Osteocyte (in vitro differentiated cells): ENCODE measurements at regions not wholly inside any gene's neighbourhood (a gene's known extent, or its start where the extent isn't known, plus 50 kb on each side); places are given as distances from the start of the nearest gene placed in this dataset.
A peak's percentile ranks its signal among the peaks of the same experiment; 100 is the strongest.

Experiments
- DNase-seq: peaks from one replicate; pipeline ENCODE4 v3.0.0; 2021; ENCODE audit warnings: mixed read lengths; ENCODE audit not compliant: unreplicated experiment; ENCODE audit errors: extremely low spot score
- H3K27ac Mint-ChIP-seq: one replicate; pipeline ENCODE4 v1.8.0; 2021; ENCODE audit warnings: mild to moderate bottlenecking, mixed read lengths; ENCODE audit not compliant: unreplicated experiment
- H3K27me3 Mint-ChIP-seq: one replicate; pipeline ENCODE4 v1.8.0; 2021; ENCODE audit warnings: mixed read lengths; ENCODE audit not compliant: unreplicated experiment
- H3K36me3 Mint-ChIP-seq: one replicate; pipeline ENCODE4 v1.8.0; 2021; ENCODE audit warnings: mixed read lengths; ENCODE audit not compliant: unreplicated experiment
- H3K4me1 Mint-ChIP-seq: one replicate; pipeline ENCODE4 v1.8.0; 2021; ENCODE audit warnings: mixed read lengths; ENCODE audit not compliant: unreplicated experiment
- H3K4me3 Mint-ChIP-seq: one replicate; pipeline ENCODE4 v1.8.0; 2021; ENCODE audit warnings: mild to moderate bottlenecking, moderate library complexity, mixed read lengths; ENCODE audit not compliant: unreplicated experiment
- H3K9me3 Mint-ChIP-seq: one replicate; pipeline ENCODE4 v1.8.0; 2021; ENCODE audit warnings: mixed read lengths; ENCODE audit not compliant: unreplicated experiment
- CTCF ChIP-seq: fragments of 200-600 bp; sonication (generic); IDR thresholded peaks from 2 replicates; pipeline ENCODE4 v1.5.0; 2021; ENCODE audit warnings: antibody characterized with exemption, mild to moderate bottlenecking, moderate library complexity

- Mint-ChIP-seq H3K4me3 (no peak overlapping the region), H3K9me3 (peaks cover 25% of the 10 kb centered on the region), H3K4me1 (peaks cover 11% of the 10 kb centered on the region), H3K27ac (no peak overlapping the region), H3K36me3 (peaks cover 5% of the 10 kb centered on the region), H3K27me3 (no peaks in the 10 kb centered on the region)
- no peak for DNase-seq
- TF ChIP-seq CTCF = no peak
Measured at GRCh38 chr3:162994165-162994564, 1497.6 kb downstream of the OTOL1 start.

- H3K9me3 Mint-ChIP-seq = peaks cover 25% of the 10 kb centered on the region
- peaks cover 11% of the 10 kb centered on the region for H3K4me1 Mint-ChIP-seq
- no peaks in the 10 kb centered on the region for H3K27me3 Mint-ChIP-seq
- H3K4me3 Mint-ChIP-seq = no peak overlapping the region
- no peak overlapping the region for H3K27ac Mint-ChIP-seq
- TF ChIP-seq CTCF = no peak
- no peak for DNase-seq
- peaks cover 5% of the 10 kb centered on the region for H3K36me3 Mint-ChIP-seq
Measured at GRCh38 chr3:162996368-162996767, 1499.8 kb downstream of the OTOL1 start.

GRCh38 chr3:162998205-162998604, 1501.6 kb downstream of the OTOL1 start:
- peaks cover 5% of the 10 kb centered on the region for H3K36me3 Mint-ChIP-seq
- TF ChIP-seq CTCF = no peak
- DNase-seq = no peak
- H3K27me3 Mint-ChIP-seq = no peaks in the 10 kb centered on the region
- H3K9me3 Mint-ChIP-seq = peaks cover 19% of the 10 kb centered on the region
- peak overlapping the region; percentile 2 for H3K27ac Mint-ChIP-seq
- no peak overlapping the region for H3K4me3 Mint-ChIP-seq
- H3K4me1 Mint-ChIP-seq = peaks cover 11% of the 10 kb centered on the region

GRCh38 chr3:163011596-163011995, 1515.0 kb downstream of the OTOL1 start:
- Mint-ChIP-seq H3K9me3 (peaks cover 18% of the 10 kb centered on the region), H3K27ac (no peak overlapping the region), H3K36me3 (no peaks in the 10 kb centered on the region), H3K4me1 (no peaks in the 10 kb centered on the region), H3K4me3 (no peak overlapping the region), H3K27me3 (no peaks in the 10 kb centered on the region)
- no peak for DNase-seq
- TF ChIP-seq CTCF = no peak

GRCh38 chr3:163016251-163016650, 1519.6 kb downstream of the OTOL1 start:
- no peaks in the 10 kb centered on the region for H3K36me3 Mint-ChIP-seq
- no peak for DNase-seq
- H3K4me3 Mint-ChIP-seq = no peak overlapping the region
- no peaks in the 10 kb centered on the region for H3K4me1 Mint-ChIP-seq
- H3K9me3 Mint-ChIP-seq = peaks cover 20% of the 10 kb centered on the region
- H3K27ac Mint-ChIP-seq = no peak overlapping the region
- no peaks in the 10 kb centered on the region for H3K27me3 Mint-ChIP-seq
- no peak for TF ChIP-seq CTCF
